OCI-LY7 (cell line): ENCODE measurements at regions not wholly inside any gene's neighbourhood (a gene's known extent, or its start where the extent isn't known, plus 50 kb on each side); places are given as distances from the start of the nearest gene placed in this dataset.

ENCODE experiments used
- EZH2phosphoT487 ChIP-seq: fragments of 200-600 bp; sonication (generic); IDR thresholded peaks from 2 replicates; pipeline ENCODE4 v1.6.1; 2018; ENCODE audit warnings: low read depth, borderline replicate concordance, mild to moderate bottlenecking, mixed run types, antibody characterized with exemption, low read length, moderate library complexity, mixed read lengths
- TF ChIP-seq, protein P1 (sequence below): fragments of 200-600 bp; sonication (generic); conservative IDR thresholded peaks from 2 replicates; pipeline ENCODE4 v1.5.1; 2014; ENCODE audit warnings: mild to moderate bottlenecking, antibody characterized with exemption, low read length, moderate library complexity, mixed read lengths

DNA sequence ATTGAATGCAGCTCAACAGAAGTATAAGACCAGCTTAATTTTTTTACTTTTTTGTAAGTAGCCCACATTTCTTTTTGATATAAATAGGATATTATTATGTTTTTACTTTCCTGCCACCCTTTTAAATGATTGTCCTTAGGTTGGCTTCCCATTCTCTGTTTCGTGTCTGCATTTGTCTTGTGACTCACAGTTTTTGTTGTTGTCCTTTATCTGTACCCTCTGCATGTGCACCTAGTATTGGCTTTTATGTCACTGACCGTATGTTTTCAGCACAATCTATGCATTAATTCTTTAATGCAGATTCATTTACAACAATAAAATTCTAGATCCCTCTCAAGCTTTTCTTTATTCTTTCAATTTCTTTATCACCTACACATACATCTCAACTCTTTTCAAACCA is 474.2 kb upstream of the FANCL start:
- TF ChIP-seq, protein P1, sequence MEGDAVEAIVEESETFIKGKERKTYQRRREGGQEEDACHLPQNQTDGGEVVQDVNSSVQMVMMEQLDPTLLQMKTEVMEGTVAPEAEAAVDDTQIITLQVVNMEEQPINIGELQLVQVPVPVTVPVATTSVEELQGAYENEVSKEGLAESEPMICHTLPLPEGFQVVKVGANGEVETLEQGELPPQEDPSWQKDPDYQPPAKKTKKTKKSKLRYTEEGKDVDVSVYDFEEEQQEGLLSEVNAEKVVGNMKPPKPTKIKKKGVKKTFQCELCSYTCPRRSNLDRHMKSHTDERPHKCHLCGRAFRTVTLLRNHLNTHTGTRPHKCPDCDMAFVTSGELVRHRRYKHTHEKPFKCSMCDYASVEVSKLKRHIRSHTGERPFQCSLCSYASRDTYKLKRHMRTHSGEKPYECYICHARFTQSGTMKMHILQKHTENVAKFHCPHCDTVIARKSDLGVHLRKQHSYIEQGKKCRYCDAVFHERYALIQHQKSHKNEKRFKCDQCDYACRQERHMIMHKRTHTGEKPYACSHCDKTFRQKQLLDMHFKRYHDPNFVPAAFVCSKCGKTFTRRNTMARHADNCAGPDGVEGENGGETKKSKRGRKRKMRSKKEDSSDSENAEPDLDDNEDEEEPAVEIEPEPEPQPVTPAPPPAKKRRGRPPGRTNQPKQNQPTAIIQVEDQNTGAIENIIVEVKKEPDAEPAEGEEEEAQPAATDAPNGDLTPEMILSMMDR, result no peak
- TF ChIP-seq EZH2phosphoT487, result no peak
